ENCODE measurements at regions not wholly inside any gene's neighbourhood (a gene's known extent, or its start where the extent isn't known, plus 50 kb on each side); places are given as distances from the start of the nearest gene placed in this dataset.

DNA sequence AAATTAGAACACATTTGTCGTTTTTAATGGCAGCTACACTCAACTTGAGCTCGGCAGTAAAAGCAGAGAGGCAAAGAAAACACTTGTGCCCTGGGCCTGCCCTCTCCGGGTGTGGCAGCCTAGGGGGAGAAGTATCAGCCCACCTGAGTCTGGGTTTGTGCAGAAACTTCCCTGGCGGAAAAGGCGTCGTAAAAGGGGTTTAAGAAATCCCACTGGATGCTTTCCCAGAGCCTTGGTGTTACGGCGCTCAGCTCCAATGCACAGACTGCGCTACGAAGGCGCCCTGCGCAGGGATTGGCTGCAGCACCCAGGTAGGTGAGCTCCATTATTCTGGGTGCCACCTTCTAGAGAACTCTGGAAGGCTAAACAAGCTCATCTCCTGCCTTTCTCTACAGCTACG lies 461.5 kb upstream of the NR2F2 start:
- no CpG with 5 or more reads among the region's 13 CpGs for WGBS (ENCODE audit: extremely low coverage, insufficient coverage, insufficient read length)
- Histone ChIP-seq H3K27ac (ENCODE audit: low read depth, low read length) (no peak overlapping the region), H2BK120ac (ENCODE audit: insufficient read depth, low read length, poor library complexity) (peak overlapping the region; percentile 14)

DNA sequence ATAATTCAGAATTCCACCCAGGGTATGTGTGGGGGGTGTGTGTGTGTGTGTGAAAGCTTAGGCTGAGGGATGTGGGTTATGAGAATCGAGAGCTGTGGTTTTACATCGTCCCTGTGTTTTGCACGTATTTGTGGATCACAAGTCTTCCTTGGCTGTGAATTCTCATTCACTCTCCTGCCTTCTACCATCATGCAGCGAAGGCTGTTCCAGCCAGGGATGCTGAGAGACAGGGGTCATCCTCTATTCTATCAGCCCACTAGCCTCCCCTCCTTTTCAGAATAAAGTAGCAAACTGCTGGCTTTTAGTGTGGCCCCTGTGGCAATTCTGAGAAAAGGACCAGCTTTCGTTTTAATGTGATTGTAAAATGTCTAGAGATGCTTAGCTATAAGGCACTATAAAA lies 460.6 kb upstream of the NR2F2 start:
- no peak for DNase-seq
- Histone ChIP-seq H2BK12ac (ENCODE audit: low read length) (peak overlapping the region; percentile 37), H3K27me3 (ENCODE audit: insufficient read depth, low read length) (no peaks in the 10 kb centered on the region), H3K4me2 (ENCODE audit: low read length) (no peak overlapping the region), H3K18ac (ENCODE audit: low read length) (no peak overlapping the region), H4K91ac (ENCODE audit: low read depth, low read length) (no peak overlapping the region), H3K14ac (ENCODE audit: low read length) (no peak overlapping the region), H3K9ac (ENCODE audit: low read length) (no peak overlapping the region), H3K79me2 (ENCODE audit: control insufficient read depth, insufficient read depth, low read length, poor library complexity) (no peaks in the 10 kb centered on the region), H2AK5ac (ENCODE audit: low read length) (no peak overlapping the region), H4K8ac (ENCODE audit: low read depth, low read length) (no peak overlapping the region), H3K36me3 (ENCODE audit: control insufficient read depth in 1 of 2, insufficient read depth in 2 of 2, low read length in 2 of 2) (no peaks in the 10 kb centered on the region), H2AFZ (ENCODE audit: insufficient read depth, low read length, poor library complexity) (no peak overlapping the region), H3K27ac (ENCODE audit: low read depth, low read length) (no peak overlapping the region), H3K4me3 (ENCODE audit: low read depth, low read length) (no peak overlapping the region), H2BK5ac (ENCODE audit: low read depth, low read length, poor library complexity) (no peak overlapping the region), H3K79me1 (ENCODE audit: low read length) (peaks cover 22% of the 10 kb centered on the region), H4K12ac (ENCODE audit: low read depth, low read length) (no peak overlapping the region), H3K23ac (ENCODE audit: low read length) (no peak overlapping the region), H2BK120ac (ENCODE audit: insufficient read depth, low read length, poor library complexity) (no peak overlapping the region), H3K4ac (ENCODE audit: low read depth, low read length) (no peak overlapping the region), H3K4me1 (ENCODE audit: control insufficient read depth in 1 of 2, insufficient read depth in 2 of 2, low read length in 2 of 2) (peaks cover 8 to 14% of the 10 kb centered on the region in 2 experiments), H3K9me3 (ENCODE audit: insufficient read depth, low read depth, low read length) (no peaks in the 10 kb centered on the region)
- WGBS (ENCODE audit: extremely low coverage, insufficient coverage, insufficient read length), result no CpG with 5 or more reads among the region's 5 CpGs

More for the DNA sequence above, 461.5 kb upstream of the NR2F2 start:
- Histone ChIP-seq H2AFZ (ENCODE audit: insufficient read depth, low read length, poor library complexity) (no peak overlapping the region), H3K9me3 (ENCODE audit: insufficient read depth, low read depth, low read length) (no peaks in the 10 kb centered on the region), H3K4ac (ENCODE audit: low read depth, low read length) (no peak overlapping the region), H3K4me1 (ENCODE audit: control insufficient read depth in 1 of 2, insufficient read depth in 2 of 2, low read length in 2 of 2) (peaks cover 8 to 14% of the 10 kb centered on the region in 2 experiments), H2BK5ac (ENCODE audit: low read depth, low read length, poor library complexity) (peak overlapping the region; percentile 66), H4K8ac (ENCODE audit: low read depth, low read length) (no peak overlapping the region), H3K36me3 (ENCODE audit: control insufficient read depth in 1 of 2, insufficient read depth in 2 of 2, low read length in 2 of 2) (no peaks in the 10 kb centered on the region), H3K4me2 (ENCODE audit: low read length) (no peak overlapping the region), H3K27me3 (ENCODE audit: insufficient read depth, low read length) (no peaks in the 10 kb centered on the region), H3K79me2 (ENCODE audit: control insufficient read depth, insufficient read depth, low read length, poor library complexity) (no peaks in the 10 kb centered on the region), H3K79me1 (ENCODE audit: low read length) (peaks cover 20% of the 10 kb centered on the region), H3K4me3 (ENCODE audit: low read depth, low read length) (no peak overlapping the region), H3K23ac (ENCODE audit: low read length) (no peak overlapping the region), H4K12ac (ENCODE audit: low read depth, low read length) (no peak overlapping the region), H4K91ac (ENCODE audit: low read depth, low read length) (peak overlapping the region; percentile 36), H2BK12ac (ENCODE audit: low read length) (peak overlapping the region; percentile 21), H3K9ac (ENCODE audit: low read length) (peak overlapping the region; percentile 38), H2AK5ac (ENCODE audit: low read length) (no peak overlapping the region), H3K14ac (ENCODE audit: low read length) (no peak overlapping the region), H3K18ac (ENCODE audit: low read length) (no peak overlapping the region)
- no peak for DNase-seq

DNA sequence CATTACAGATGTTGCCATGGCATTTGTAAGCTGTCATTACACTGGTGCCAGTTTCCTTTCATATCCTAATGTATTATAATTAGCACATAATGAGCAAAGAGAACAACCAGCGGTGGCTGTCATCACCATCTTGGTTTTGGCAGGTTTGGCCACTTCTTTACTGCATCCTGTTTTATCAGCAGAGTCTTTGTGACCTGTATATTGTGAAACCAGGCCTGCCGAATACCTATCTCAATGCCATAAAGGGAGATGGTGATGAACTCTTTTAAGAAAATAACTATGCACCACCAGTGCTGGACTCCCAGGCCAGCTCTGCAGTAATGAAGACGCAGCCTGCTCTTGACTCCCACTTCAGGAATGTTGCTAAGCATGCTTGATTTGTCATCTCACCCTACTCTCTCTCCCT lies 458.1 kb upstream of the NR2F2 start:
- no peak overlapping the region for H4K8ac ChIP-seq (ENCODE audit: low read depth, low read length)
- no peak overlapping the region for H3K18ac ChIP-seq (ENCODE audit: low read length)

DNA sequence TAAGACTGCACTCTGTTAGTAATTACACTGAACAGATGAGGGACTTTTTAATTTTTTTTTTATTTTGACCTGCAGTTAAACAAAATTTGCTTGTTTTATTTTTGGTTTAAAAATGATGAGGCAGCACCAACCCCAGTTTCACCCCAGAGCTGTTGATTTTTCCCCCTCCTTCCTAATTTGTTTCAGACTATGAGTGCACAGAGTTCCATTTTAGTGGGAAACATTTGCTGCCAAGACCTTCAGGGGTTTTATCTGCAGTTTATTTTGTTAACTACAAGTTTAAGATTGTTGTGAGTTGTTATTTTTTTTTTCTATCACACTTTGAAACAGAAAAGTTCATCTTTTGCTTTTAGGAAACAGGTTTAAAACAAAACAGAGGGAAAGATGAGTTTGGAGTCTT lies 455.9 kb upstream of the NR2F2 start:
- Histone ChIP-seq H2BK120ac (ENCODE audit: insufficient read depth, low read length, poor library complexity) (no peak overlapping the region), H3K9ac (ENCODE audit: low read length) (no peak overlapping the region), H3K4me2 (ENCODE audit: low read length) (no peak overlapping the region), H3K14ac (ENCODE audit: low read length) (no peak overlapping the region), H2BK5ac (ENCODE audit: low read depth, low read length, poor library complexity) (no peak overlapping the region), H3K18ac (ENCODE audit: low read length) (no peak overlapping the region), H4K91ac (ENCODE audit: low read depth, low read length) (no peak overlapping the region), H2AK5ac (ENCODE audit: low read length) (no peak overlapping the region), H4K12ac (ENCODE audit: low read depth, low read length) (no peak overlapping the region), H3K79me2 (ENCODE audit: control insufficient read depth, insufficient read depth, low read length, poor library complexity) (no peaks in the 10 kb centered on the region), H3K79me1 (ENCODE audit: low read length) (peaks cover 16% of the 10 kb centered on the region), H3K4me1 (ENCODE audit: control insufficient read depth in 1 of 2, insufficient read depth in 2 of 2, low read length in 2 of 2) (peaks cover 3 to 8% of the 10 kb centered on the region in 2 experiments), H3K27me3 (ENCODE audit: insufficient read depth, low read length) (no peaks in the 10 kb centered on the region), H3K4me3 (ENCODE audit: low read depth, low read length) (no peak overlapping the region), H3K9me3 (ENCODE audit: insufficient read depth, low read depth, low read length) (no peaks in the 10 kb centered on the region), H2AFZ (ENCODE audit: insufficient read depth, low read length, poor library complexity) (no peak overlapping the region), H3K23ac (ENCODE audit: low read length) (no peak overlapping the region), H3K4ac (ENCODE audit: low read depth, low read length) (no peak overlapping the region), H3K36me3 (ENCODE audit: control insufficient read depth in 1 of 2, insufficient read depth in 2 of 2, low read length in 2 of 2) (no peaks in the 10 kb centered on the region), H2BK12ac (ENCODE audit: low read length) (no peak overlapping the region), H3K27ac (ENCODE audit: low read depth, low read length) (no peak overlapping the region), H4K8ac (ENCODE audit: low read depth, low read length) (no peak overlapping the region)
- no peak for DNase-seq

More for the DNA sequence above, 458.1 kb upstream of the NR2F2 start:
- H3K9me3 ChIP-seq (ENCODE audit: insufficient read depth, low read depth, low read length), result no peaks in the 10 kb centered on the region
- WGBS (ENCODE audit: extremely low coverage, insufficient coverage, insufficient read length), result no CpG with 5 or more reads among the region's 3 CpGs
- H2BK5ac ChIP-seq (ENCODE audit: low read depth, low read length, poor library complexity), result peak overlapping the region; percentile 57
- no peak overlapping the region for H3K9ac ChIP-seq (ENCODE audit: low read length)
- H3K27me3 ChIP-seq (ENCODE audit: insufficient read depth, low read length), result no peaks in the 10 kb centered on the region
- H3K4ac ChIP-seq (ENCODE audit: low read depth, low read length), result no peak overlapping the region
- no peak overlapping the region for H2AK5ac ChIP-seq (ENCODE audit: low read length)
- H3K79me1 ChIP-seq (ENCODE audit: low read length), result peaks cover 21% of the 10 kb centered on the region
- DNase-seq, result peak; percentile 92 to 95
- no peak overlapping the region for H3K4me2 ChIP-seq (ENCODE audit: low read length)
- H2BK12ac ChIP-seq (ENCODE audit: low read length), result peak overlapping the region; percentile 93
- no peaks in the 10 kb centered on the region for H3K36me3 ChIP-seq (ENCODE audit: control insufficient read depth in 1 of 2, insufficient read depth in 2 of 2, low read length in 2 of 2)
- H3K79me2 ChIP-seq (ENCODE audit: control insufficient read depth, insufficient read depth, low read length, poor library complexity), result no peaks in the 10 kb centered on the region
- peak overlapping the region; percentile 79 for H2BK120ac ChIP-seq (ENCODE audit: insufficient read depth, low read length, poor library complexity)
- H3K4me1 ChIP-seq (ENCODE audit: control insufficient read depth in 1 of 2, insufficient read depth in 2 of 2, low read length in 2 of 2), result peaks cover 3 to 13% of the 10 kb centered on the region in 2 experiments
- no peak overlapping the region for H3K14ac ChIP-seq (ENCODE audit: low read length)
- H3K27ac ChIP-seq (ENCODE audit: low read depth, low read length), result peak overlapping the region; percentile 24
- no peak overlapping the region for H4K12ac ChIP-seq (ENCODE audit: low read depth, low read length)
- no peak overlapping the region for H2AFZ ChIP-seq (ENCODE audit: insufficient read depth, low read length, poor library complexity)
- no peak overlapping the region for H4K91ac ChIP-seq (ENCODE audit: low read depth, low read length)
- H3K23ac ChIP-seq (ENCODE audit: low read length), result no peak overlapping the region
- no peak overlapping the region for H3K4me3 ChIP-seq (ENCODE audit: low read depth, low read length)

Data from trophoblast cell (in vitro differentiated cells and primary cell).